Lower lobe of right lung (tissue), 2 donors: ENCODE measurements at regions not wholly inside any gene's neighbourhood (a gene's known extent, or its start where the extent isn't known, plus 50 kb on each side); places are given as distances from the start of the nearest gene placed in this dataset.
"Not testable (repeated sequence)": the region's sequence is repeated elsewhere in the genome, so short reads cannot be mapped to it uniquely, and the experiment has no call there.

Experiments used
- ATAC-seq, 2 donors: fragments of 200-7000 bp; cut with Tn5 transposase; one replicate each; pipeline ENCODE4 v1.9.1; 2020 to 2022; ENCODE audit warnings: mild to moderate bottlenecking in 2 of 2, moderate library complexity in 2 of 2
- DNase-seq: peaks from one replicate; pipeline ENCODE4 v3.0.0-alpha.2; 2020
- H3K27ac ChIP-seq: fragments of 200-600 bp; one replicate; pipeline ENCODE4 v1.8.0; 2022
- H3K27me3 ChIP-seq: fragments of 200-600 bp; one replicate; pipeline ENCODE4 v1.8.0; 2022; ENCODE audit warnings: low read depth
- H3K36me3 ChIP-seq: fragments of 200-600 bp; one replicate; pipeline ENCODE4 v1.8.0; 2022; ENCODE audit warnings: mild to moderate bottlenecking
- H3K4me1 ChIP-seq: fragments of 200-600 bp; one replicate; pipeline ENCODE4 v1.8.0; 2022
- H3K4me3 ChIP-seq: fragments of 200-600 bp; one replicate; pipeline ENCODE4 v1.8.0; 2022; ENCODE audit warnings: mild to moderate bottlenecking
- H3K9me3 ChIP-seq: fragments of 200-600 bp; one replicate; pipeline ENCODE4 v1.8.0; 2022
- intact Hi-C: fragments of 100-400 bp; cut with DNase I; formaldehyde crosslinking; loops from one replicate; pipeline ENCODE4 v1.11.0; 2022
- TF ChIP-seq, protein P1 (sequence below): fragments of 200-600 bp; IDR thresholded peaks from one replicate; pipeline ENCODE4 v1.8.0; 2022; ENCODE audit warnings: antibody characterized with exemption, mild to moderate bottlenecking
- donor health status: DM: no; HTN: yes; CAD: no; lungs with severe emphysema.

GRCh38 chr1:71296551-71297134, 215.8 kb upstream of the ZRANB2 start:
- no peak for ATAC-seq
- no peaks in the 10 kb centered on the region for H3K4me1 ChIP-seq
- no peak for DNase-seq
- H3K4me3 ChIP-seq, result no peak overlapping the region
- H3K9me3 ChIP-seq, result no peaks in the 10 kb centered on the region
- intact Hi-C loops, result no loop called here
- no peak overlapping the region for H3K27ac ChIP-seq
- TF ChIP-seq, protein P1, sequence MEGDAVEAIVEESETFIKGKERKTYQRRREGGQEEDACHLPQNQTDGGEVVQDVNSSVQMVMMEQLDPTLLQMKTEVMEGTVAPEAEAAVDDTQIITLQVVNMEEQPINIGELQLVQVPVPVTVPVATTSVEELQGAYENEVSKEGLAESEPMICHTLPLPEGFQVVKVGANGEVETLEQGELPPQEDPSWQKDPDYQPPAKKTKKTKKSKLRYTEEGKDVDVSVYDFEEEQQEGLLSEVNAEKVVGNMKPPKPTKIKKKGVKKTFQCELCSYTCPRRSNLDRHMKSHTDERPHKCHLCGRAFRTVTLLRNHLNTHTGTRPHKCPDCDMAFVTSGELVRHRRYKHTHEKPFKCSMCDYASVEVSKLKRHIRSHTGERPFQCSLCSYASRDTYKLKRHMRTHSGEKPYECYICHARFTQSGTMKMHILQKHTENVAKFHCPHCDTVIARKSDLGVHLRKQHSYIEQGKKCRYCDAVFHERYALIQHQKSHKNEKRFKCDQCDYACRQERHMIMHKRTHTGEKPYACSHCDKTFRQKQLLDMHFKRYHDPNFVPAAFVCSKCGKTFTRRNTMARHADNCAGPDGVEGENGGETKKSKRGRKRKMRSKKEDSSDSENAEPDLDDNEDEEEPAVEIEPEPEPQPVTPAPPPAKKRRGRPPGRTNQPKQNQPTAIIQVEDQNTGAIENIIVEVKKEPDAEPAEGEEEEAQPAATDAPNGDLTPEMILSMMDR, result no peak
- H3K27me3 ChIP-seq, result no peaks in the 10 kb centered on the region
- no peaks in the 10 kb centered on the region for H3K36me3 ChIP-seq

DNA sequence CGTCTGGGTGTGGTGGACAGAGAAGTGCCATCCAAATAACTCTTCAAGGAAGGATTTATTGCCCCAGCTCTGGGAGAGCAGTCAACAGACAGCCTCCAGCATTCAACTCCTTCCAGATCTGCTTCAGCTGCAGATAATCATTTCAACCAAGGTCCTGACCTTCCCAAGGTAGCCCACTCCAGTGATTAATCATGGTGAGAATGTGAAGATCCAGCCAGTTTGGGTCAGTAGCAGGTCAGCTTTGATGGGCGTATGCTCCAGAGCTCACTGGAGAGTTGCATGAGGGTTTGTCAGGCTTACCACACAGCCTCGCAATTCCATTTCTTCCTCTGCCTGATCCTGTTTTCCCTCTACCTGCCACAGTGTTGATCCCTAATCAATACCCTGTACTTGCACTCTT, 214.5 kb upstream of the ZRANB2 start:
- ATAC-seq (no peak), DNase-seq (no peak)
- TF ChIP-seq, protein P1, result no peak
- intact Hi-C loops, result no loop called here
- no peaks in the 10 kb centered on the region for H3K4me1 ChIP-seq
- H3K27me3 ChIP-seq, result no peaks in the 10 kb centered on the region
- no peaks in the 10 kb centered on the region for H3K36me3 ChIP-seq
- H3K9me3 ChIP-seq, result no peaks in the 10 kb centered on the region
- H3K27ac ChIP-seq, result no peak overlapping the region
- no peak overlapping the region for H3K4me3 ChIP-seq

DNA sequence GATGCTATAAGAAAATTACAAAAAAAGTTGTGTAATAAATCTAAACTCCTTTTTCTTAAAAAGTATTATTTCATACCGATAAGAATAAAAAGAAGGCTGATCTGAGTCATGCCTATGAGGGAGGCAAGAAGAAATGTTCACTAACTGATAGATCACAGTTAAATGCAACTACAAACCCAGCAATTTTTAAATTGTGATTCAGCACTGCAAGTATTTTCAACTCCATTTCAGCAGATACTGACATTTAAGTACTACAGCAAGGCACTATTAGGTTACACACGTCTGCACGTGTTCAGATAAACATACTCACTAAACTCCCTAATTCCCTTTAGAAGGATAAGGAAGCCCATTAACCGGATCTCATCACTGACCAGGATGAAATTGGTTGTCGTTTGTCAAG, 213.3 kb upstream of the ZRANB2 start:
- no peak for ATAC-seq
- Histone ChIP-seq H3K4me1 (no peaks in the 10 kb centered on the region), H3K36me3 (no peaks in the 10 kb centered on the region), H3K27ac (no peak overlapping the region), H3K9me3 (no peaks in the 10 kb centered on the region), H3K27me3 (no peaks in the 10 kb centered on the region), H3K4me3 (no peak overlapping the region)
- DNase-seq, result no peak
- TF ChIP-seq, protein P1, result no peak
- intact Hi-C loops, result no loop called here

DNA sequence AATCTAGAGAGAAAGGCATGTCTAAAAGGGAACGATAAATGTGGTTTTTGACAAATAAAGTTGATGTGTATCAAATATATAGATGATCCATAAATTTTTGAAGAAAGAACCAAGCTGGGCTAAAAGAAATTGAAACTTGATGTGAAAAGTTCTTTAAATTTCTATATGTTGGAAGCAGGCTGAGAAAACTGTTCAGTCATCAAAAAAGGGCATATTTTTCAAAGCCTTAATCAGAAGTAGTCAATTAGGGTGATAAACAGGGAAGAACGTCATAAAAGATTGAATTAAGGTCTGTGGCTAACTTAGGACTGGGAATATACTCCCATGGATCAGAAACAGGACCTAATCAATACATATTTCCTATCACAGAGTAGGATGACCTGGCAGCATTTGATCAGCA, 211.4 kb upstream of the ZRANB2 start:
- Histone ChIP-seq H3K9me3 (no peaks in the 10 kb centered on the region), H3K36me3 (no peaks in the 10 kb centered on the region), H3K27ac (no peak overlapping the region), H3K4me1 (no peaks in the 10 kb centered on the region), H3K4me3 (no peak overlapping the region), H3K27me3 (no peaks in the 10 kb centered on the region)
- TF ChIP-seq, protein P1, result no peak
- DNase-seq, result no peak
- ATAC-seq, result no peak
- intact Hi-C loops, result no loop called here

DNA sequence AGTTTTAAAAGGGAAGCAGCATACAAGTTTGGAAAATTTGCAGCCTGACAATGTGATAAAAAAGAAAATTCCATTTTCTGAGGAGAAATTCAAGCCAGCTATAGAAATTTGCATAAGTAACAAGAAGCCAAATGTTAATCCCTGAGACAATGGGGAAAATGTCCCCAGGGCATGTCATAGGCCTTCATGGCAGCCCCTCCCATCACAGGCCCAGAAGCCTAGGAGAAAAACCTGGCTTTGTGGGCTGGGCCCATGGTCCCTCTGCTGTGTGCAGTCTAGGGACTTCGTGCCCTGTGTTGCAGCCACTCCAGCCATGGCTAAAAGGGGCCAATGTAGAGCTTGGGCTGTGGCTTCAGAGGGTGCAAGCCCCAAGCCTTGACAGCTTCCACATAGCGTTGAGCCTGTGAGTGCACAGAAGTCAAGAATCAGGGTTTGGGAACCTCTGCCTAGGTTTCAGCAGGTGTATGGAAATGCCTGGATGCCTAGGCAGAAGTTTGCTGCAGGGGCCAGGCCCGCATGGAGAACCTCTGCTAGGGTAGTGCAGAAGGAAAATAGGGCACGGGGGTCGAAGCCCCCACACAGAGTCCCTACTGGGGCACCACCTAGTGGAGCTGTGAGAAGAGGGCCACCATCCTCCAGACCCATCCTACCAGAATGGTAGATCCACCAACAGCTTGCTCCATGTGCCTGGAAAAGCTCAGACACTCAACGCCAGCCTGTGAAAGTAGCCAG, 209.8 kb upstream of the ZRANB2 start:
- H3K27me3 ChIP-seq, ATAC-seq, H3K4me3 ChIP-seq, H3K4me1 ChIP-seq, H3K36me3 ChIP-seq, H3K9me3 ChIP-seq, DNase-seq, intact Hi-C loops, H3K27ac ChIP-seq: not testable (repeated sequence)

GRCh38 chr1:71285529-71285928, 204.7 kb upstream of the ZRANB2 start:
- H3K9me3 ChIP-seq, result no peaks in the 10 kb centered on the region
- no peaks in the 10 kb centered on the region for H3K4me1 ChIP-seq
- no peaks in the 10 kb centered on the region for H3K36me3 ChIP-seq
- ATAC-seq (no peak), DNase-seq (no peak)
- H3K4me3 ChIP-seq, result no peak overlapping the region
- intact Hi-C loops, result no loop called here
- no peaks in the 10 kb centered on the region for H3K27me3 ChIP-seq
- no peak overlapping the region for H3K27ac ChIP-seq
- TF ChIP-seq, protein P1, result no peak
